ENCODE measurements at regions not wholly inside any gene's neighbourhood (a gene's known extent, or its start where the extent isn't known, plus 50 kb on each side); places are given as distances from the start of the nearest gene placed in this dataset.

- intact Hi-C loops (cut with DNase I) = no loop called here
These were observed 773.2 kb upstream of the SLC10A2 start for GRCh38 chr13:103839460-103839859.

GRCh38 chr13:103835052-103835451 lies 768.8 kb upstream of the SLC10A2 start:
- no peak for DNase-seq (ENCODE audit: low spot score in 2 of 2)
- Histone ChIP-seq H3K27me3 (no peaks in the 10 kb centered on the region), H3K9me3 (peaks cover 0 to 7% of the 10 kb centered on the region in 2 donors), H3K4me3 (no peak overlapping the region), H3K27ac (no peak overlapping the region), H3K36me3 (no peaks in the 10 kb centered on the region), H3K4me1 (no peaks in the 10 kb centered on the region)
- intact Hi-C loops (cut with DNase I) = no loop called here
- TF ChIP-seq CTCF (IDR thresholded peaks at IDR 0.05) = no peak

More at GRCh38 chr13:103839460-103839859, 773.2 kb upstream of the SLC10A2 start:
- no peak for DNase-seq (ENCODE audit: low spot score in 2 of 2)
- Histone ChIP-seq H3K4me3 (no peak overlapping the region), H3K27ac (no peak overlapping the region), H3K4me1 (no peaks in the 10 kb centered on the region), H3K9me3 (no peaks in the 10 kb centered on the region), H3K36me3 (no peaks in the 10 kb centered on the region), H3K27me3 (no peaks in the 10 kb centered on the region)
- no peak for TF ChIP-seq CTCF (IDR thresholded peaks at IDR 0.05)

GRCh38 chr13:103833294-103833852 lies 767.2 kb upstream of the SLC10A2 start:
- intact Hi-C loops (cut with DNase I) = no loop called here

GRCh38 chr13:103815619-103816018 lies 749.4 kb upstream of the SLC10A2 start:
- Histone ChIP-seq H3K36me3 (no peaks in the 10 kb centered on the region), H3K27me3 (no peaks in the 10 kb centered on the region), H3K9me3 (no peaks in the 10 kb centered on the region), H3K4me1 (no peaks in the 10 kb centered on the region), H3K4me3 (no peak overlapping the region), H3K27ac (no peak overlapping the region)
- no peak for TF ChIP-seq CTCF (IDR thresholded peaks at IDR 0.05)
- intact Hi-C loops (cut with DNase I) = no loop called here
- DNase-seq (ENCODE audit: low spot score in 2 of 2) = no peak

More at GRCh38 chr13:103833294-103833852, 767.2 kb upstream of the SLC10A2 start:
- Histone ChIP-seq H3K27me3 (no peaks in the 10 kb centered on the region), H3K4me3 (no peak overlapping the region), H3K4me1 (no peaks in the 10 kb centered on the region), H3K9me3 (peaks cover 0 to 7% of the 10 kb centered on the region in 2 donors), H3K27ac (no peak overlapping the region), H3K36me3 (no peaks in the 10 kb centered on the region)
- no peak for DNase-seq (ENCODE audit: low spot score in 2 of 2)
- no peak for TF ChIP-seq CTCF (IDR thresholded peaks at IDR 0.05)

GRCh38 chr13:103812971-103813370 lies 746.8 kb upstream of the SLC10A2 start:
- no peak for TF ChIP-seq CTCF (IDR thresholded peaks at IDR 0.05)
- Histone ChIP-seq H3K27me3 (no peaks in the 10 kb centered on the region), H3K4me3 (no peak overlapping the region), H3K27ac (no peak overlapping the region), H3K4me1 (no peaks in the 10 kb centered on the region), H3K9me3 (no peaks in the 10 kb centered on the region), H3K36me3 (no peaks in the 10 kb centered on the region)
- no peak for DNase-seq (ENCODE audit: low spot score in 2 of 2)
- intact Hi-C loops (cut with DNase I) = no loop called here

GRCh38 chr13:103812558-103812957 lies 746.3 kb upstream of the SLC10A2 start:
- Histone ChIP-seq H3K27ac (no peak overlapping the region), H3K9me3 (no peaks in the 10 kb centered on the region), H3K4me3 (no peak overlapping the region), H3K27me3 (no peaks in the 10 kb centered on the region), H3K4me1 (no peaks in the 10 kb centered on the region), H3K36me3 (no peaks in the 10 kb centered on the region)
- no peak for TF ChIP-seq CTCF (IDR thresholded peaks at IDR 0.05)
- no peak for DNase-seq (ENCODE audit: low spot score in 2 of 2)
- intact Hi-C loops (cut with DNase I) = no loop called here

Data from ascending aorta (tissue), 2 donors.